Thoracic aorta (tissue), 2 donors: ENCODE measurements at regions not wholly inside any gene's neighbourhood (a gene's known extent, or its start where the extent isn't known, plus 50 kb on each side); places are given as distances from the start of the nearest gene placed in this dataset.

Experiments
- ATAC-seq: fragments of 150-250 bp; one replicate; pipeline ENCODE4 v1.8.0; 2017; ENCODE audit warnings: low read depth; ENCODE audit not compliant: insufficient number of reproducible peaks, low FRiP score
- DNase-seq: peaks from one replicate; pipeline ENCODE4 v3.0.0-alpha.2; 2020; ENCODE audit warnings: low spot score
- H3K27ac ChIP-seq, 2 donors: fragments of 200-600 bp; sonication (generic); 1 replicate in 1 of 2; 2 replicates in 1 of 2; pipeline ENCODE4 v1.5.1; 2016; ENCODE audit warnings: mild to moderate bottlenecking in 2 of 2, moderate library complexity in 2 of 2
- H3K27me3 ChIP-seq: fragments of 200-600 bp; sonication (generic); replicated peaks from 2 replicates; pipeline ENCODE4 v1.6.0; 2016; ENCODE audit warnings: mild to moderate bottlenecking; ENCODE audit not compliant: insufficient read depth
- H3K36me3 ChIP-seq: fragments of 200-600 bp; sonication (generic); one replicate; pipeline ENCODE4 v1.5.1; 2016
- H3K4me1 ChIP-seq, 2 donors: fragments of 200-600 bp; sonication (generic); 1 replicate in 1 of 2; 2 replicates in 1 of 2; pipeline versions ENCODE4 v1.5.1 to v1.6.0; 2016; ENCODE audit warnings: low read depth in 2 of 2, mild to moderate bottlenecking in 1 of 2; ENCODE audit not compliant: control insufficient read depth in 1 of 2
- H3K4me3 ChIP-seq: fragments of 200-600 bp; sonication (generic); 2 replicates; pipeline ENCODE4 v1.5.1; 2016; ENCODE audit warnings: mild to moderate bottlenecking
- H3K9me3 ChIP-seq: fragments of 200-600 bp; sonication (generic); 2 replicates; pipeline ENCODE4 v1.5.1; 2016
- TF ChIP-seq, protein P1 (sequence below): fragments of 200-600 bp; sonication (generic); IDR thresholded peaks from one replicate; pipeline ENCODE4 v1.5.1; 2019; ENCODE audit warnings: antibody characterized with exemption

DNA sequence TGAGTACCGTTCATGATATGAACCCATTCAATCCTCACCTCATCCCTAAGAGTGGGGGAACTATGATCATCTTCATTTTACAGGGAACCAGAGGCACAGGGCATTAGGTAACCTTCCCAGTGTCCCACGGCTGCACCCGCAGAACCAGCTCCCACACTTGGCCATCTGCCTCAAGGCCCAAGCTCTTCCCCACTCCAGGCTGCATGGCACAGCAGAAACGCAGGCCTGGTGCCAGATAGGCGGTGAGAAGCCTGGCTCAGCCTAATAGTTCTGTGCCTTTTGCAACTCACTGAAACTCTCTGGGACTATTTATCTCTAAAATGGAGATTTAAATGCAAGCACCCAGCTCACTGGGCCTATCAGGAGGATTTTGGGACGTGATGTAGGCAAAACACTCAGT is 90.8 kb upstream of the ZNF618 start:
- TF ChIP-seq, protein P1, sequence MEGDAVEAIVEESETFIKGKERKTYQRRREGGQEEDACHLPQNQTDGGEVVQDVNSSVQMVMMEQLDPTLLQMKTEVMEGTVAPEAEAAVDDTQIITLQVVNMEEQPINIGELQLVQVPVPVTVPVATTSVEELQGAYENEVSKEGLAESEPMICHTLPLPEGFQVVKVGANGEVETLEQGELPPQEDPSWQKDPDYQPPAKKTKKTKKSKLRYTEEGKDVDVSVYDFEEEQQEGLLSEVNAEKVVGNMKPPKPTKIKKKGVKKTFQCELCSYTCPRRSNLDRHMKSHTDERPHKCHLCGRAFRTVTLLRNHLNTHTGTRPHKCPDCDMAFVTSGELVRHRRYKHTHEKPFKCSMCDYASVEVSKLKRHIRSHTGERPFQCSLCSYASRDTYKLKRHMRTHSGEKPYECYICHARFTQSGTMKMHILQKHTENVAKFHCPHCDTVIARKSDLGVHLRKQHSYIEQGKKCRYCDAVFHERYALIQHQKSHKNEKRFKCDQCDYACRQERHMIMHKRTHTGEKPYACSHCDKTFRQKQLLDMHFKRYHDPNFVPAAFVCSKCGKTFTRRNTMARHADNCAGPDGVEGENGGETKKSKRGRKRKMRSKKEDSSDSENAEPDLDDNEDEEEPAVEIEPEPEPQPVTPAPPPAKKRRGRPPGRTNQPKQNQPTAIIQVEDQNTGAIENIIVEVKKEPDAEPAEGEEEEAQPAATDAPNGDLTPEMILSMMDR: no peak
- Histone ChIP-seq H3K27ac (no peak overlapping the region), H3K27me3 (no peaks in the 10 kb centered on the region), H3K4me3 (no peak overlapping the region), H3K4me1 (peaks cover 0 to 6% of the 10 kb centered on the region in 2 donors), H3K9me3 (no peaks in the 10 kb centered on the region), H3K36me3 (no peaks in the 10 kb centered on the region)
- ATAC-seq: no peak
- DNase-seq: no peak

DNA sequence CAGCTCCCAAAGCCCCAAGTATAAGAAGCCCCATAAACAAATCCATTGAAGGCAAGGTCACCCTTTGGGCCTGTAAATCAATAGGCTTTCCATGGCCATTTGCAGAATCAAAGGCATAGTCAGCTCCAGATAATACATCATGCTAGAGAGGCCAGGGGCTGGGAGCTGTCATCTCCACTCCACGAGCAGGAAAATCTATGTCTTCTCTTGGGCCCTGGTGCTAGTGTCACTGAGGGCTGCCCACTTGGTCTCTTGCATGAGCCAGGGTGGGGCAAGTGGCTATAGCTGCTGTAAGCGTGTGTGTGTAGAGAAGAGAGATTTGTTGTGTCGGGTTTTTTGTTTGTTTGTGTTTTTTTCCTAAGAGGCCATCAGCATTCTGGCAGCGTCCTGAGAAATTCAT is 90.0 kb upstream of the ZNF618 start:
- Histone ChIP-seq H3K4me1 (peaks cover 0 to 6% of the 10 kb centered on the region in 2 donors), H3K27me3 (no peaks in the 10 kb centered on the region), H3K4me3 (no peak overlapping the region), H3K36me3 (no peaks in the 10 kb centered on the region), H3K27ac (no peak overlapping the region), H3K9me3 (no peaks in the 10 kb centered on the region)
- DNase-seq (no peak), ATAC-seq (no peak)
- TF ChIP-seq, protein P1: no peak

DNA sequence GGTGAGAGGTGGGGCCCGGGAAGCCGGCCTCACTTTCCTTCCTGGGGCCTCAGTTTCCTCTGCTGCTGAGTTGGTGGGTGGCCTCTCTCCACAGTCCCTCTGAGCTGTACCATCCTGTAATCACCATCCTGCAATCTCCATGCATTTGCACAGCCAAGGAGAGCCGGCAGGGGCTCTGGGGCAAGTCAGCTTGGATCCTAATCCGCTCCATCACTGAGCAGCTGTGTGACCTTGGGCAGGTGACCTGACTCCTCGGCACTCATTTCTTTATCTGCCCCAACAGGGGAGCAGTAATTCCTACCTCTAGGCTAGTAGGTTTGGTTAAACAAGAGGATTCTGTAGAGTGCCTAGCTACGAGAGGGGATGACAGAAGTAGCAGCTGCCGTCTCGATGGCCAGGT is 88.2 kb upstream of the ZNF618 start:
- TF ChIP-seq, protein P1: no peak
- H3K36me3 ChIP-seq: no peaks in the 10 kb centered on the region
- ATAC-seq (no peak), DNase-seq (no peak)
- H3K9me3 ChIP-seq: no peaks in the 10 kb centered on the region
- no peaks in the 10 kb centered on the region for H3K27me3 ChIP-seq
- H3K4me1 ChIP-seq: peaks cover 0 to 6% of the 10 kb centered on the region in 2 donors
- no peak overlapping the region for H3K27ac ChIP-seq
- no peak overlapping the region for H3K4me3 ChIP-seq

DNA sequence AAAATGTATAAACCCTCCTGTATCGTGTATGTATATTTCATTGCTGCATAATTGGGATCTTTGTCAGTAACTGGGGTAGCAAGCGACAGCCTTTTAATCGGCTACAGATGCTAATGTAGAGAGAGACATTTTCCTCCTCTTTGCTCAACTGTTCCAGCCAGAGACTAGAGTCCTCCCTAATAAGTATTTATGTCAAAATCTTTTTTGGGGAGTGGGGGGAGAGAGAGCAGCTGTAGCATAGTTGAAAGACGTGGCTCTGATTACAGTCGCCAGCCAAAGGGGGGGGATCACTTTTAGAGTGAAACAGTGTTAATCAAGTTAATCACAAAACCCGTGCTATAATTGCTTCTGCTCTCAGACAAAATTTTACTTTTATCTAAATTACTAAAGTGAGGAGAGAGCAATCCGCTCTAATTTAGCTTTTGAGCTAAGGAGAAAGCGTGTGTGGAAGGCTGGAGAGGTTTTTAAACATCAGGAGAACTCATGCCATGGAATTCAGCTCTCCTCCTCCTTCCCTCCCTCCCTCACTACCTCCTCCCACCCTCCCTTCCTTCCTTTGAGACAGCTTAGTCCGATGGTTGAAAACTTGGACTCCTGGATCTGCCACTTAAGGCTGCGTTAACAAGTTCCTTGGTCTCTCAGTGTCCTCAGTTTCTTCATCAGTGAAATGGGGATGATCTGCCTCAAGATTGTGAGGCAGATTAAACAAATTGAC is 87.3 kb upstream of the ZNF618 start:
- no peak for ATAC-seq
- H3K4me3 ChIP-seq: no peak overlapping the region
- TF ChIP-seq, protein P1: no peak
- H3K4me1 ChIP-seq: peaks cover 0 to 6% of the 10 kb centered on the region in 2 donors
- H3K36me3 ChIP-seq: no peaks in the 10 kb centered on the region
- no peak overlapping the region for H3K27ac ChIP-seq
- no peaks in the 10 kb centered on the region for H3K27me3 ChIP-seq
- DNase-seq: no peak
- H3K9me3 ChIP-seq: no peaks in the 10 kb centered on the region

DNA sequence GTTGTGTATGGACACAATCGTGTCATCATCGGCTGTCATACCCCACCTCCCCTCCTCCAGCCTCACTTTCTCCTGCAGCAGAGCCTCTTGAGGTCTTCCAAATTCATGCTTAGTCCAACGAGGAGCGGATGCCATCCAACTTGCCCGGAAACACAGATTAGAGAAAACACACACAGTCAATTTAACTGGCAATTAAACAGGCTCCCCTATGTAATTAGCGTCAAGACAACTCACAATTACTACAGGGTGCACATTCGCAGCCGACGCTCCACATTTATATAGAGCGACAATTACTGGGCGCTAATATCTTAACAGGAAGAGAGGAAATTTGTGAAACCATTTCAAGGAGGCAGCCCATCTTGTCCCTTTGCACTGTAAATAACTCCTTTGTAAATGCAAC is 86.0 kb upstream of the ZNF618 start:
- TF ChIP-seq, protein P1: no peak
- ATAC-seq: no peak
- Histone ChIP-seq H3K4me3 (no peak overlapping the region), H3K9me3 (no peaks in the 10 kb centered on the region), H3K4me1 (peaks cover 0 to 6% of the 10 kb centered on the region in 2 donors), H3K27ac (no peak overlapping the region), H3K36me3 (no peaks in the 10 kb centered on the region), H3K27me3 (no peaks in the 10 kb centered on the region)
- no peak for DNase-seq
